DOHH2 (cell line): ENCODE measurements at regions not wholly inside any gene's neighbourhood (a gene's known extent, or its start where the extent isn't known, plus 50 kb on each side); places are given as distances from the start of the nearest gene placed in this dataset.

Experiments used
- H3F3A ChIP-seq: fragments of 200-600 bp; sonication (generic), shearing (Covaris generic); 2 replicates; pipeline ENCODE4 v1.6.0; 2016; ENCODE audit warnings: antibody characterized with exemption, mild to moderate bottlenecking; ENCODE audit not compliant: control insufficient read depth, insufficient read depth
- H3K27ac ChIP-seq: fragments of 200-600 bp; sonication (generic); 2 replicates; pipeline ENCODE4 v1.5.1; 2014; ENCODE audit warnings: low read depth, mild to moderate bottlenecking, low read length, moderate library complexity
- H3K27me3 ChIP-seq: fragments of 200-600 bp; sonication (generic); 2 replicates; pipeline ENCODE4 v1.6.1; 2014; ENCODE audit warnings: mild to moderate bottlenecking, low read length, mixed read lengths; ENCODE audit not compliant: control insufficient read depth
- H3K36me3 ChIP-seq: fragments of 200-600 bp; sonication (generic); 2 replicates; pipeline ENCODE4 v1.6.1; 2014; ENCODE audit warnings: mild to moderate bottlenecking, low read length, moderate library complexity, mixed read lengths; ENCODE audit not compliant: control insufficient read depth
- H3K4me1 ChIP-seq: fragments of 200-600 bp; sonication (generic); 2 replicates; pipeline ENCODE4 v1.6.1; 2014; ENCODE audit warnings: mild to moderate bottlenecking, low read length, mixed read lengths; ENCODE audit not compliant: control insufficient read depth
- H3K4me2 ChIP-seq: fragments of 200-600 bp; sonication (generic); 2 replicates; pipeline ENCODE4 v1.6.0; 2014; ENCODE audit warnings: mild to moderate bottlenecking, low read length, moderate library complexity
- H3K4me3 ChIP-seq: fragments of 200-600 bp; sonication (generic); 2 replicates; pipeline ENCODE4 v1.5.1; 2014; ENCODE audit warnings: mild to moderate bottlenecking, low read length, mixed read lengths
- H3K79me2 ChIP-seq: fragments of 200-600 bp; sonication (generic); 2 replicates; pipeline ENCODE4 v1.6.1; 2014; ENCODE audit warnings: mild to moderate bottlenecking, low read length, mixed read lengths; ENCODE audit not compliant: control insufficient read depth
- H3K9me2 ChIP-seq: fragments of 200-600 bp; sonication (generic); replicated peaks from 2 replicates; pipeline ENCODE4 v1.6.1; 2014; ENCODE audit warnings: mild to moderate bottlenecking, low read length, mixed read lengths; ENCODE audit not compliant: control insufficient read depth
- H3K9me3 ChIP-seq: fragments of 200-600 bp; sonication (generic); 2 replicates; pipeline ENCODE4 v1.6.1; 2014; ENCODE audit warnings: antibody characterized with exemption, low read length, mixed read lengths; ENCODE audit not compliant: control insufficient read depth, insufficient read depth
- H4K20me1 ChIP-seq: fragments of 200-600 bp; sonication (generic); 2 replicates; pipeline ENCODE4 v1.6.0; 2014; ENCODE audit warnings: low read depth, mild to moderate bottlenecking, antibody characterized with exemption, low read length, moderate library complexity; ENCODE audit not compliant: control insufficient read depth, insufficient read depth
- CTCF ChIP-seq: fragments of 200-600 bp; sonication (generic); IDR thresholded peaks from one replicate; pipeline ENCODE4 v1.5.1; 2014; ENCODE audit warnings: antibody characterized with exemption, mild to moderate bottlenecking, low read depth, low read length; ENCODE audit not compliant: poor library complexity, severe bottlenecking
- EZH2phosphoT487 ChIP-seq: fragments of 200-600 bp; sonication (generic); IDR thresholded peaks from 2 replicates; pipeline ENCODE4 v1.6.1; 2017; ENCODE audit warnings: borderline replicate concordance, mild to moderate bottlenecking, antibody characterized with exemption, low read length, moderate library complexity, mixed read lengths

- Histone ChIP-seq H3K36me3 (no peaks in the 10 kb centered on the region), H3K4me2 (no peak overlapping the region), H3K27me3 (no peaks in the 10 kb centered on the region), H3F3A (no peaks in the 10 kb centered on the region), H4K20me1 (no peaks in the 10 kb centered on the region), H3K4me1 (no peaks in the 10 kb centered on the region), H3K79me2 (no peaks in the 10 kb centered on the region), H3K9me2 (no peaks in the 10 kb centered on the region), H3K4me3 (no peak overlapping the region), H3K9me3 (no peaks in the 10 kb centered on the region), H3K27ac (no peak overlapping the region)
- TF ChIP-seq EZH2phosphoT487 (no peak), CTCF (no peak)
Measured at GRCh38 chr20:54848262-54848661, 372.9 kb downstream of the DOK5 start.

- H3K27me3 ChIP-seq = no peaks in the 10 kb centered on the region
- no peaks in the 10 kb centered on the region for H3K9me3 ChIP-seq
- no peaks in the 10 kb centered on the region for H3K9me2 ChIP-seq
- H3K79me2 ChIP-seq = no peaks in the 10 kb centered on the region
- H3K27ac ChIP-seq = no peak overlapping the region
- no peaks in the 10 kb centered on the region for H4K20me1 ChIP-seq
- no peak overlapping the region for H3K4me2 ChIP-seq
- no peaks in the 10 kb centered on the region for H3K36me3 ChIP-seq
- H3F3A ChIP-seq = no peaks in the 10 kb centered on the region
- TF ChIP-seq CTCF (no peak), EZH2phosphoT487 (no peak)
- H3K4me3 ChIP-seq = no peak overlapping the region
- no peaks in the 10 kb centered on the region for H3K4me1 ChIP-seq
Measured at GRCh38 chr20:54846948-54847347, 371.6 kb downstream of the DOK5 start.

GRCh38 chr20:54844346-54844745 lies 369.0 kb downstream of the DOK5 start:
- H3K36me3 ChIP-seq = no peaks in the 10 kb centered on the region
- H3K4me2 ChIP-seq = no peak overlapping the region
- H3K9me2 ChIP-seq = no peaks in the 10 kb centered on the region
- no peaks in the 10 kb centered on the region for H3K4me1 ChIP-seq
- H3K27me3 ChIP-seq = no peaks in the 10 kb centered on the region
- no peak overlapping the region for H3K27ac ChIP-seq
- H3K9me3 ChIP-seq = no peaks in the 10 kb centered on the region
- no peaks in the 10 kb centered on the region for H3F3A ChIP-seq
- no peaks in the 10 kb centered on the region for H4K20me1 ChIP-seq
- H3K4me3 ChIP-seq = no peak overlapping the region
- no peaks in the 10 kb centered on the region for H3K79me2 ChIP-seq
- no peak for TF ChIP-seq EZH2phosphoT487
- no peak for TF ChIP-seq CTCF

GRCh38 chr20:54843865-54844264 lies 368.5 kb downstream of the DOK5 start:
- Histone ChIP-seq H3K36me3 (no peaks in the 10 kb centered on the region), H3K27ac (no peak overlapping the region)
- TF ChIP-seq EZH2phosphoT487 (no peak), CTCF (no peak)

More at GRCh38 chr20:54843865-54844264, 368.5 kb downstream of the DOK5 start:
- H3K9me3 ChIP-seq = no peaks in the 10 kb centered on the region
- H3K4me2 ChIP-seq = no peak overlapping the region
- H3F3A ChIP-seq = no peaks in the 10 kb centered on the region
- no peak overlapping the region for H3K4me3 ChIP-seq
- H3K4me1 ChIP-seq = no peaks in the 10 kb centered on the region
- H3K9me2 ChIP-seq = no peaks in the 10 kb centered on the region
- no peaks in the 10 kb centered on the region for H3K79me2 ChIP-seq
- no peaks in the 10 kb centered on the region for H3K27me3 ChIP-seq
- no peaks in the 10 kb centered on the region for H4K20me1 ChIP-seq
